Ovary (tissue), 3 donors: ENCODE measurements at regions not wholly inside any gene's neighbourhood (a gene's known extent, or its start where the extent isn't known, plus 50 kb on each side); places are given as distances from the start of the nearest gene placed in this dataset.

Experiments used
- CTCF ChIP-seq, 3 donors: fragments of 450-650 bp in 2 of 3; fragments of 200-600 bp in 1 of 3; IDR thresholded peaks; one replicate each; pipeline versions ENCODE4 v1.5.1 to v1.8.0; 2016 to 2022; ENCODE audit warnings: antibody characterized with exemption in 3 of 3, mild to moderate bottlenecking in 1 of 3
- EP300 ChIP-seq: sonication (generic); formaldehyde crosslinking; IDR thresholded peaks from one replicate; pipeline ENCODE4 v1.6.1; 2017; ENCODE audit warnings: antibody characterized with exemption
- POLR2A ChIP-seq: fragments of 450-650 bp; IDR thresholded peaks from one replicate; pipeline ENCODE4 v1.6.1; 2017; ENCODE audit warnings: antibody characterized with exemption, mild to moderate bottlenecking, moderate library complexity
- donor health status: DM: no; HTN: no; CAD: no.

- TF ChIP-seq CTCF (IDR thresholded peaks at IDR 0.05) (no peak), POLR2A (no peak), EP300 (no peak)
Measured at GRCh38 chr2:66270247-66270646, 164.7 kb upstream of the MEIS1 start.
